T-cell (primary cell): ENCODE measurements at regions not wholly inside any gene's neighbourhood (a gene's known extent, or its start where the extent isn't known, plus 50 kb on each side); places are given as distances from the start of the nearest gene placed in this dataset.

Experiments used
- ATAC-seq, 4 experiments: fragments of 200-7000 bp in 3 of 4; fragments of 150-1000 bp in 1 of 4; cut with Tn5 transposase; replicated peaks in 1 of 4; 1 replicate in 3 of 4; 2 replicates in 1 of 4; pipeline ENCODE4 v1.10.0; 2021; ENCODE audit warnings: moderate library complexity in 3 of 4, mild to moderate bottlenecking in 2 of 4, moderate number of reproducible peaks in 1 of 4
- CTCF ChIA-PET, 2 donors: fragments of 300-600 bp; sonication (Branson Sonifier 250); formaldehyde crosslinking; loops; one replicate each; lab custom pipeline; 2022; ENCODE audit warnings: antibody characterized with exemption in 2 of 2; lab: Charles Lee
- POLR2A ChIA-PET, 2 donors: fragments of 300-600 bp; sonication (Branson Sonifier 250); formaldehyde crosslinking; loops; one replicate each; lab custom pipeline; 2022; ENCODE audit warnings: antibody characterized with exemption in 2 of 2; lab: Charles Lee
- DNase-seq, 35 experiments: peaks; one replicate each; pipeline versions ENCODE4 v3.0.0 to v3.0.0-alpha.2; 2013 to 2023
- H3K27ac ChIP-seq: one replicate; pipeline ENCODE4 v1.5.1; 2013; ENCODE audit warnings: low read length
- H3K27me3 ChIP-seq, 2 experiments: replicated peaks in 1 of 2; 1 replicate in 1 of 2; 2 replicates in 1 of 2; pipeline versions ENCODE4 v1.6.1 to v1.7.0; 2013; ENCODE audit warnings: low read length in 1 of 2, mixed read lengths in 1 of 2; ENCODE audit not compliant: control insufficient read depth in 2 of 2, insufficient read depth in 2 of 2; ENCODE audit errors: extremely low read depth in 1 of 2
- H3K36me3 ChIP-seq, 2 donors: 1 replicate in 1 of 2; 2 replicates in 1 of 2; pipeline versions ENCODE4 v1.6.1 to v1.7.0; 2013; ENCODE audit warnings: low read length in 1 of 2; ENCODE audit not compliant: control insufficient read depth in 2 of 2, insufficient read depth in 1 of 2; ENCODE audit errors: extremely low read depth in 1 of 2
- H3K4me1 ChIP-seq, 2 experiments: 1 replicate in 1 of 2; 2 replicates in 1 of 2; pipeline versions ENCODE4 v1.6.1 to v1.7.0; 2013; ENCODE audit warnings: low read length in 2 of 2, mixed read lengths in 1 of 2; ENCODE audit not compliant: insufficient read depth in 2 of 2, control insufficient read depth in 1 of 2; ENCODE audit errors: extremely low read depth in 1 of 2
- H3K4me3 ChIP-seq, 2 donors: 1 replicate in 1 of 2; 2 replicates in 1 of 2; pipeline versions ENCODE4 v1.5.1 to v1.7.0; 2013; ENCODE audit warnings: mild to moderate bottlenecking in 2 of 2, low read length in 1 of 2, moderate library complexity in 1 of 2; ENCODE audit not compliant: control insufficient read depth in 1 of 2; ENCODE audit errors: extremely low read depth in 1 of 2
- H3K9me3 ChIP-seq: 2 replicates; pipeline ENCODE4 v1.7.0; 2013
- H3K27ac Mint-ChIP-seq, 2 donors: one replicate each; pipeline ENCODE4 v1.8.0; 2020 to 2021; ENCODE audit warnings: mild to moderate bottlenecking in 2 of 2, mixed read lengths in 2 of 2
- H3K27me3 Mint-ChIP-seq, 2 donors: one replicate each; pipeline ENCODE4 v1.8.0; 2021 to 2022; ENCODE audit warnings: mixed read lengths in 2 of 2
- H3K36me3 Mint-ChIP-seq: one replicate; pipeline ENCODE4 v1.8.0; 2021; ENCODE audit warnings: mixed read lengths
- H3K4me1 Mint-ChIP-seq, 3 donors: one replicate each; pipeline ENCODE4 v1.8.0; 2020 to 2022; ENCODE audit warnings: mixed read lengths in 3 of 3, mild to moderate bottlenecking in 1 of 3
- H3K4me3 Mint-ChIP-seq, 3 donors: one replicate each; pipeline ENCODE4 v1.8.0; 2020 to 2022; ENCODE audit warnings: mild to moderate bottlenecking in 3 of 3, mixed read lengths in 3 of 3, moderate library complexity in 3 of 3
- H3K9me3 Mint-ChIP-seq, 3 donors: one replicate each; pipeline ENCODE4 v1.8.0; 2020 to 2022; ENCODE audit warnings: mixed read lengths in 3 of 3
- WGBS: methylation state at CpG from one replicate; pipeline ENCODE4 v1.1.5; 2013; ENCODE audit warnings: missing lambda C conversion rate; ENCODE audit not compliant: insufficient coverage; 5-methylcytosine and 5-hydroxymethylcytosine counted together

DNA sequence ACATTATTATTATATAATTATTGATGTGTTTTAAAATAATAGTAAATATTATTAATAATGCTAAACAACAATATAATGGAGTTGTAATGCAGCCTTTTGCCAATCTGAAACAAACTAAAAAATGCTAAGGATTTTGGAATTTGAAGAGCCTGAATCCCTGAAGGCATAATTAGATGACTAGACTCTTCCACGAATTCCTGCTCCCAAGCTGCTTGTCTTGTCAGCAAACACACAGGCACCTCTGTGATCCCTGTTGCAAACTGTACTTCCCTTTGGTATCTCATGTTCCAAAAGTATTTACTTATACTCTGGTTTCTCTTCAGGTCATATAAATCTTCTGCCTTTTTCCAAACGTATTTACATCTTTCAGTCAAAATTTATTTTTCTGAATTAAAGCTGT, 1862.4 kb downstream of the OLFM4 start:
- 63% methylated on average over 1 of the region's 2 CpGs for WGBS
- Histone ChIP-seq H3K4me1 (no peaks in the 10 kb centered on the region), H3K4me3 (no peak overlapping the region), H3K36me3 (no peaks in the 10 kb centered on the region), H3K27me3 (no peaks in the 10 kb centered on the region), H3K27ac (no peak overlapping the region), H3K9me3 (no peaks in the 10 kb centered on the region)
- Mint-ChIP-seq H3K4me1 (no peaks in the 10 kb centered on the region), H3K4me3 (no peak overlapping the region), H3K27me3 (no peaks in the 10 kb centered on the region), H3K9me3 (peaks cover 22 to 24% (median 23%) of the 10 kb centered on the region in 3 donors), H3K27ac (no peak overlapping the region), H3K36me3 (no peaks in the 10 kb centered on the region)
- ChIA-PET POLR2A (no interaction called here), CTCF (no interaction called here)
- ATAC-seq (no peak), DNase-seq (no peak)

GRCh38 chr13:54901316-54901715, 1872.7 kb downstream of the OLFM4 start:
- Histone ChIP-seq H3K9me3 (no peaks in the 10 kb centered on the region), H3K4me3 (no peak overlapping the region), H3K27ac (no peak overlapping the region), H3K4me1 (no peaks in the 10 kb centered on the region), H3K36me3 (no peaks in the 10 kb centered on the region), H3K27me3 (no peaks in the 10 kb centered on the region)
- H3K4me3 Mint-ChIP-seq: no peak overlapping the region
- H3K4me1 Mint-ChIP-seq: no peaks in the 10 kb centered on the region
- POLR2A ChIA-PET: no interaction called here
- CTCF ChIA-PET: no interaction called here
- H3K36me3 Mint-ChIP-seq: no peaks in the 10 kb centered on the region
- ATAC-seq (no peak), DNase-seq (no peak)
- peaks cover 5 to 16% (median 16%) of the 10 kb centered on the region in 3 donors for H3K9me3 Mint-ChIP-seq
- WGBS: no CpG with 5 or more reads among the region's 1 CpG
- no peak overlapping the region for H3K27ac Mint-ChIP-seq
- H3K27me3 Mint-ChIP-seq: no peaks in the 10 kb centered on the region

- no peaks in the 10 kb centered on the region for H3K36me3 ChIP-seq
- no peaks in the 10 kb centered on the region for H3K36me3 Mint-ChIP-seq
- H3K4me1 Mint-ChIP-seq: no peaks in the 10 kb centered on the region
- no peak overlapping the region for H3K4me3 Mint-ChIP-seq
- WGBS: no CpG with 5 or more reads among the region's 3 CpGs
- ATAC-seq (no peak), DNase-seq (no peak)
- H3K4me1 ChIP-seq: no peaks in the 10 kb centered on the region
- ChIA-PET CTCF (no interaction called here), POLR2A (no interaction called here)
- no peaks in the 10 kb centered on the region for H3K27me3 Mint-ChIP-seq
- H3K27ac Mint-ChIP-seq: no peak overlapping the region
- peaks cover 3% of the 10 kb centered on the region for H3K9me3 ChIP-seq
- peaks cover 11 to 37% (median 23%) of the 10 kb centered on the region in 3 donors for H3K9me3 Mint-ChIP-seq
- no peak overlapping the region for H3K27ac ChIP-seq
- no peaks in the 10 kb centered on the region for H3K27me3 ChIP-seq
- no peak overlapping the region for H3K4me3 ChIP-seq
Measured at GRCh38 chr13:54912367-54912766, 1883.8 kb downstream of the OLFM4 start.

GRCh38 chr13:54913668-54914067, 1885.1 kb downstream of the OLFM4 start:
- H3K4me1 Mint-ChIP-seq: no peaks in the 10 kb centered on the region
- ATAC-seq (no peak), DNase-seq (no peak)
- H3K4me3 ChIP-seq: no peak overlapping the region
- H3K27ac ChIP-seq: no peak overlapping the region
- no peaks in the 10 kb centered on the region for H3K36me3 Mint-ChIP-seq
- ChIA-PET CTCF (no interaction called here), POLR2A (no interaction called here)
- H3K36me3 ChIP-seq: no peaks in the 10 kb centered on the region
- no peak overlapping the region for H3K27ac Mint-ChIP-seq
- no peaks in the 10 kb centered on the region for H3K4me1 ChIP-seq
- H3K9me3 Mint-ChIP-seq: peaks cover 11 to 35% (median 23%) of the 10 kb centered on the region in 3 donors
- 33% methylated on average over 1 of the region's 4 CpGs for WGBS
- no peaks in the 10 kb centered on the region for H3K27me3 ChIP-seq
- H3K27me3 Mint-ChIP-seq: no peaks in the 10 kb centered on the region
- peaks cover 3% of the 10 kb centered on the region for H3K9me3 ChIP-seq
- no peak overlapping the region for H3K4me3 Mint-ChIP-seq

- H3K27ac Mint-ChIP-seq: no peak overlapping the region
Measured at GRCh38 chr13:54927538-54927937, 1898.9 kb downstream of the OLFM4 start.

DNA sequence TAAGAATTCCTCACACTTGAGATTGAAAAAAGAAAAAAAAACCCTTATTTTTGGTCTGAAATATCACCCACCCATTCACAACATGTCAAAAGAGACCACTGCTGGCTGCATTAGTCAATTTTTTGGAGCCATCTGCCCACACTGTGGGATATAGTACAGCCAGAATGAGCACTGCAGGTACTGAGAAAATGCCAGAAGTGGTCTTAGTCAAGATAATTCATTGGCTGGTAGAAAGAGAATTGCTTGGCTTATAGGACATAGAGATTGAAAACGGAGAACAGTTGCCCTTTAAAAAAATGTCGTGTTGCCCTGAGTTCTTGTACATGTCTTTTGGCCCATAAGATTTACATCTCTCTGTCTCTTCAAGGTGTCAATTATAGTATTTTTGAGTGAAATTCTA, 1899.5 kb downstream of the OLFM4 start:
- no peak for ATAC-seq
- Mint-ChIP-seq H3K27me3 (no peaks in the 10 kb centered on the region), H3K27ac (no peak overlapping the region), H3K9me3 (peaks cover 11 to 25% (median 17%) of the 10 kb centered on the region in 3 donors), H3K36me3 (no peaks in the 10 kb centered on the region), H3K4me1 (no peaks in the 10 kb centered on the region), H3K4me3 (no peak overlapping the region)
- H3K36me3 ChIP-seq: no peaks in the 10 kb centered on the region
- no peaks in the 10 kb centered on the region for H3K27me3 ChIP-seq
- H3K27ac ChIP-seq: no peak overlapping the region
- POLR2A ChIA-PET: no interaction called here
- H3K4me3 ChIP-seq: no peak overlapping the region
- CTCF ChIA-PET: no interaction called here
- DNase-seq: no peak
- WGBS: no CpG with 5 or more reads among the region's 2 CpGs
- no peaks in the 10 kb centered on the region for H3K4me1 ChIP-seq
- peaks cover 4% of the 10 kb centered on the region for H3K9me3 ChIP-seq

More at GRCh38 chr13:54927538-54927937, 1898.9 kb downstream of the OLFM4 start:
- Histone ChIP-seq H3K9me3 (peaks cover 4% of the 10 kb centered on the region), H3K4me3 (no peak overlapping the region), H3K27ac (no peak overlapping the region), H3K27me3 (no peaks in the 10 kb centered on the region), H3K36me3 (no peaks in the 10 kb centered on the region), H3K4me1 (no peaks in the 10 kb centered on the region)
- DNase-seq (no peak), ATAC-seq (no peak)
- Mint-ChIP-seq H3K36me3 (no peaks in the 10 kb centered on the region), H3K27me3 (no peaks in the 10 kb centered on the region), H3K4me1 (no peaks in the 10 kb centered on the region), H3K4me3 (no peak overlapping the region), H3K9me3 (peaks cover 11 to 31% (median 19%) of the 10 kb centered on the region in 3 donors)
- POLR2A ChIA-PET: no interaction called here
- CTCF ChIA-PET: no interaction called here

DNA sequence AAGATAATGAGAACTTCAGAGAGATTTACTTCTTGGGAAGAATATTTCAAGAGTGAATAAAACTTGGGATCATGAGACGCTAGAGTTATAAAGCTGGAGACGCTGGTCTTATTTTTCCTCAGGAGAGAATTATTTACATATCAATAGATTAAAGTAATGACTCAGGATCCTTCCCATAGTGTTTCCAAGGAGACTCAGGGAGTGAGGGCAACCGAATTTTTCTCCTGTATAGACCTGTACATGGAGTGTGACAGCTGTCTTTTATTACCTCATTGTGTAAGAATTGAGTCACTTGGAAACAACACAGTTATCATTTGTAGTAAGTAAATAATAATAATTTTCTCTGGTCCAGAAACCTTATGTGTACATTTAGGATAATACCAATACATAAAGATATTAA, 1905.5 kb downstream of the OLFM4 start:
- Histone ChIP-seq H3K27me3 (no peaks in the 10 kb centered on the region), H3K27ac (no peak overlapping the region), H3K36me3 (no peaks in the 10 kb centered on the region), H3K4me3 (no peak overlapping the region), H3K4me1 (no peaks in the 10 kb centered on the region), H3K9me3 (peaks cover 2% of the 10 kb centered on the region)
- DNase-seq (no peak), ATAC-seq (no peak)
- WGBS: no CpG with 5 or more reads among the region's 3 CpGs
- ChIA-PET CTCF (no interaction called here), POLR2A (no interaction called here)
- Mint-ChIP-seq H3K9me3 (peaks cover 6 to 38% (median 11%) of the 10 kb centered on the region in 3 donors), H3K4me1 (no peaks in the 10 kb centered on the region), H3K4me3 (no peak overlapping the region), H3K27me3 (no peaks in the 10 kb centered on the region), H3K36me3 (no peaks in the 10 kb centered on the region), H3K27ac (no peak overlapping the region)
